ENCODE measurements at regions not wholly inside any gene's neighbourhood (a gene's known extent, or its start where the extent isn't known, plus 50 kb on each side); places are given as distances from the start of the nearest gene placed in this dataset.
A peak's percentile ranks its signal among the peaks of the same experiment; 100 is the strongest.

DNA sequence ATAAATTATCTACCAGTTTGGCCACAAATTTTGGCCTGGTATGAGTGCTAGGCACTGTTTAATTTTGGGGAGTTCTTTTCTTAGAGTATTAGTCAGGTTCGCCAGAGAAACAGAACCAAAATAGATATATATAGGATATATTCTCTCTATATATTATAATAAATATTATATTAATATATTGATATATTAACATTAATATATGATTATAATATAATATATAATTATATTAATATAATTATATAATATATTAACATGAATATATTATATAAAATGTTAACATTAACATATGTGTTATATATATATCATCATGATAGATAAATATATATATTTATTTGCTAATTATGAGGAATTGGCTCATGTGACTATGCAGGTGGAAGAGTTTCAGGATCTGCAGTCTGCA lies 137.8 kb upstream of the CHRNA7 start:
- no peak for DNase-seq

- DNase-seq: no peak
Measured at GRCh38 chr15:31893780-31894179, 136.5 kb upstream of the CHRNA7 start.

DNA sequence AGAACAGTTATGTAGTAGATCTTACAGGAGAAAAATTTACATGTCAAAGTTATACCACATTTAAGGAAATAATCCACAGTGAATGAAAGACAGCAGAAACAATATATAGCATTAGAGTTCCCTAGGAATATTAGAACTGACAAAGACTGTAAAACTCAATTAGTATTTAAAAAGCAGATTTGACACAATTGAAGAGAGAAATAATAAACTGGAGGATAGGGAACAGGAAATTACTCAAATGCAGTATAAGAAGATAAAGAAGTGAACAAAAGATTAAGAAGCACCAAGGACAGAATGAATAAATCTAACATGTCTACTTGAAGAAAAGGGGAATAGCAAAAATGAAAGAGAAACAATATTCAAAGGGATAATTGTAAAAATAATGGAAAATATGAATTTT lies 132.6 kb upstream of the CHRNA7 start:
- no peak for DNase-seq

- DNase-seq: no peak
Measured at GRCh38 chr15:31901501-31901900, 128.8 kb upstream of the CHRNA7 start.

DNA sequence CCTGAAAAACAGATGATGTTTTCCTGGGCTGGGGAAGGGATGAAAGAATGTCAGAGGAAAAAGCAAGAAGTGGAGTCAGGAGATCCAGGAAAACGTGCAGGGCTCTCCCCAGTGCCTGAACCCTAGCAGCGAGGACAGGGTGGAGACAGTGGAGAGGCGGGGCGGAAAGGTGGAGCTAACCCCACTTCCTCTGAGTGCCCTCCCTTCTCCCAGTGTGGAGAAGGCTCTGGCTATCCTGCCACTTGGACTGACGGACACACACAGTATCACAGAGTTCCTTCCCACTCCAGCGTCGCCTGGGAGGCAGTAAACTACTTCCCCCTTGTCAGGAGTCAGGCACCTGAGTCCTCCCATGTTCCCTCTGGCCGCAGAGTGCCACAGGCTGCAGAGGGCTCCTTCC lies 125.3 kb upstream of the CHRNA7 start:
- peak; percentile 12 for DNase-seq

- DNase-seq: no peak
Measured at GRCh38 chr15:31925541-31925940, 104.8 kb upstream of the CHRNA7 start.

- no peak for DNase-seq
Measured at GRCh38 chr15:31930967-31931366, 99.3 kb upstream of the CHRNA7 start.

GRCh38 chr15:31932576-31932975 lies 97.7 kb upstream of the CHRNA7 start:
- no peak for DNase-seq

- no peak for DNase-seq
Measured at GRCh38 chr15:31934821-31935220, 95.5 kb upstream of the CHRNA7 start.

DNA sequence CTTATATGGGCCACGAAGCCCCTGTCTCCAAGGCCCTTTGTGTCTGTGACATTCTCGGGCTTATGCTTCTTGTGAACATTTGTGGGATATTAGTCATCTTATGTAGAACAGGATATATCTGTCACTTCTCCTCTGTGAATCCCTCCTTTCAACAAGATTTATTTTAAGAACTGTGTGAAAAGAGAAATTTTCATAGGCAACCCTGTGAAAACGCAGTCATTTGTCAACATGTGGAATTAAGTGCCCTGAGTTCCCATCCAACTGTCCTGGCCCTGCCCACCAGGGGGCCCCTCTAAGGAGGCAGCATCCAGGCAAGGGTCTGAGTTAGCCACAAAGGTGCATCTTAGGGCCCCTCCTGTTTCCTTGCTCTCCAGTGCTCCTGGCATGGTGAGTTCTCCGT lies 76.8 kb upstream of the CHRNA7 start:
- DNase-seq: no peak

- DNase-seq: no peak
Measured at GRCh38 chr15:31954374-31955172, 75.7 kb upstream of the CHRNA7 start.

DNA sequence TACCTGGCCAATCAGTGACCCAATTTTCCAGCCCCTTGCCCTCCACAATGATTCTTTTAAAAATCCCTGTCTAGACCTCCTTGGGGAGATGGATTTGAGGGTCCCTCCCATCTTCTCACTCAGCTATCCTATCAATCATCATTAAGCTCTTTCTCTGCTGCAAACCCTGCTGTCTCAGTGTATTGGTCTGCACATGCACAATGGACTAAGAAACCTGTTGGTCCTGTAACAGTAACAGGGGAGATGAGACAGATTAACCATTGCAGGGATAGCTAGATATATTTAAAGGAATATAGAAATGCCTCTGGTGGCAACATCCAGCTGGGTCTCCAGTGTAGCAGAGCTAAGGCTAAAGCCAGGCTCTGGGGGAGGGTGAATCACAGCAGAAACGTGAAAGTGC lies 74.6 kb upstream of the CHRNA7 start:
- DNase-seq: no peak

- DNase-seq: no peak
Measured at GRCh38 chr15:31957581-31957980, 72.7 kb upstream of the CHRNA7 start.

- no peak for DNase-seq
Measured at GRCh38 chr15:31964586-31965307, 65.6 kb upstream of the CHRNA7 start.

- DNase-seq: no peak
Measured at GRCh38 chr15:31970007-31970406, 60.3 kb upstream of the CHRNA7 start.

GRCh38 chr15:31973197-31973596 lies 57.1 kb upstream of the CHRNA7 start:
- DNase-seq: no peak

DNA sequence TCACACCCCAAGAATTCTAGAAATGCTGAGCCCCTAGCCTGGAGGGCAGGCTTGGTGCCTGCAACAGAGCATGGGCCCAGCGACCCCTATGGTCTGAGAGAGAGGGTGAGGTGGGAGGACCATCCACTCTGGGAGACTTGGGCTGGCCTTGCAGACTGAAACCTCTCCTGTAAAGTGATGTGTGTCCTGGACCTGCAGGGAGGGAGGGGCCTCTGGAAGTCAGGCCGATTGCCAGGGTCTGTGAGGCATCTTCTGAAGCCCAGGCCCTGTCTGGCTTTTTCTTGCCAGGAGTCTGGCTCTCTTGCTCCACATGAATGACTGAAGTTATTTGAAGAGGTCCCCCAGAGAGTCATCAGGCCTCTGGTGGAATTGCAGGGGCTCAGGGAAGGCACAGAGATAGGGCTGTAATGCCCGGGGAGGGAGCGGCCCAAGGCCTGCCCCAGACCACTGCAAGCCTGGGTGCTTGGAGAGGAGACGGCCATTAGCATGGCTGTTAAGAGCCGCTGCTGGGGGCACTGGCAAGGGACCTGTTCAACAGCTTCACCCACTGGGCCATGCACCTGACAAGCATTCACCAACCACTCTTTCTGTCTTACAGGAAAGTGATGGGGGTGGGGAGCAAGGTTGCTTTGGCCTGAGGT lies 56.0 kb upstream of the CHRNA7 start:
- no peak for DNase-seq

DNA sequence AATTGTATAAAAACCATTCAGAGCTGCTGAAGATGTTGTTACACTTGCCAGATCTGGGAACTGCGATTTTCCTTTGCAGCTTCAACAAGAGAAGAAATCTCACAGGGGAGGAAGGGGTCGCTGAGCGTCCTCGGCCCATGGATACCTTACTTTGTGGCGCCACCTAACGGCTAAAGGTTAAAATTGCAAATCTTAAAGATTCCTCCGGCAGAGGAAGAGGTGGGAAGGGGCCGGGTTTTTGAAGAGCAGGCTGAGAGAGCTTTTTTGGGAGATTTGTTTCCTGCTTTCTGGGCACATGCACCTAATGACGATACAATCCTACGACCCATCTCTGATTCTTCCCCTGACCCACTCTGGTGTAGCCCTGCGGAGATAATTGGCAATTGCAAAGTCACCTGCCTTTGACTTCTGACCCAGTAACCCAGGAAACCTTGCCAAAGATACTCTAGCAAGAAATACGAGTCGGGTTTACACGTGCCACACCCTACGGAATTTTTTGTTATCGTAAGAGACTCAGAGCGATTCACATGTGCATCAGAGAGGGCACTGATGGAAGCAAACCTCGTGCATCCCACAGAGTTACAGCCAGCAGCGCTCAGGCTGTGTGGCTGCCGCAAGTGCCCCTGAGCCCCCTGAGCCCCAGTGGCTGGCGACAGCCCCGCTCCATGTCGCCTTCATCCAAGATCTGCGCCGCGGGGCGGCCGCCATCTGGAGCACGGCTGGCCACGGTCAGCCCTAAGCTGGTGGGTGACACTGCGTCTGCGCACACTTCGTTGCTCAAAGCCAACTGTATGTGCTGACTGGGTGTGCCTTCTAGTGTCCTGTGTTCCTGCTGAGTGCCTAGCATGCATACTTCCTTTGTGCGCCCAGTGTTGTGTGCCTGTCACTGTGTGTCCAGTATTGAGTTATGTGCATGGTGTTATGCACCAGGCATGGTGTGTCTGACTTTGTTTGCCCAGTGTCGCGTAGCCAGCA lies 55.2 kb upstream of the CHRNA7 start:
- DNase-seq: peak; percentile 52

- no peak for DNase-seq
Measured at GRCh38 chr15:31975830-31976229, 54.5 kb upstream of the CHRNA7 start.

DNA sequence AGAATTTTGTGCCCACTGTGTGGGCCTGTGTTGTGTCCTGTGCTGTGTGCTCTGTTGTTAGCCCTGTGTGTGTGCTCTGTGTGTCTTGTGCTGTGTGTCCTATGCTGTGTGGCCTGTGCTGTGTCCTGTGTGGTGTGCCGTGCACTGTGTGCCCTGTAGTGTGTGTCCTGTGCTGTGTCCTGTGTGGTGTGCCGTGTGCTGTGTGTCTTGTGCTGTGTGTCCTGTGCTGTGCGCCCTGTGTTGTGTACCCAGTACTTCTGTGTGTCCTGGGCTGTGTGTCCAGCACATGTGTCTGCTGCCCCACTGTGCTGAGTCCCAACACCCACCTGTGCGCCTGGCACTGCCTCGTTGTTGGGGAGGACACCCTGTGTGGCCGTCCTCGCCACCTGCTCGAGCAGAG lies 53.2 kb upstream of the CHRNA7 start:
- no peak for DNase-seq

- peak; percentile 60 for DNase-seq
Measured at GRCh38 chr15:31977812-31978661, 52.3 kb upstream of the CHRNA7 start.

All from right kidney (tissue), 1 donor.